Progenitor cell of endocrine pancreas (in vitro differentiated cells): ENCODE measurements at regions not wholly inside any gene's neighbourhood (a gene's known extent, or its start where the extent isn't known, plus 50 kb on each side); places are given as distances from the start of the nearest gene placed in this dataset.

ENCODE experiments used
- DNase-seq: peaks from one replicate; pipeline ENCODE4 v3.0.0; 2021; ENCODE audit warnings: low spot score; ENCODE audit not compliant: unreplicated experiment
- H3K27ac Mint-ChIP-seq: 2 replicates; pipeline ENCODE4 v1.8.0; 2021; ENCODE audit warnings: mild to moderate bottlenecking, moderate library complexity, mixed read lengths
- H3K27me3 Mint-ChIP-seq: 2 replicates; pipeline ENCODE4 v1.8.0; 2021; ENCODE audit warnings: mixed read lengths
- H3K36me3 Mint-ChIP-seq: 2 replicates; pipeline ENCODE4 v1.8.0; 2022; ENCODE audit warnings: mixed read lengths; ENCODE audit not compliant: insufficient read depth
- H3K4me1 Mint-ChIP-seq: 2 replicates; pipeline ENCODE4 v1.8.0; 2021; ENCODE audit warnings: low read depth, mixed read lengths
- H3K4me3 Mint-ChIP-seq: 2 replicates; pipeline ENCODE4 v1.8.0; 2021; ENCODE audit warnings: low read depth, mild to moderate bottlenecking, moderate library complexity, mixed read lengths
- H3K9me3 Mint-ChIP-seq: 2 replicates; pipeline ENCODE4 v1.8.0; 2021; ENCODE audit warnings: low read depth, mixed read lengths
- CTCF ChIP-seq: fragments of 200-600 bp; sonication (generic); IDR thresholded peaks from one replicate; pipeline ENCODE4 v1.5.0; 2021; ENCODE audit warnings: antibody characterized with exemption, mild to moderate bottlenecking; ENCODE audit not compliant: unreplicated experiment

GRCh38 chr4:187204389-187204918 lies 480.8 kb upstream of the FAT1 start:
- H3K36me3 Mint-ChIP-seq = peaks cover 1% of the 10 kb centered on the region
- no peak for DNase-seq
- H3K9me3 Mint-ChIP-seq = peaks cover 6% of the 10 kb centered on the region
- TF ChIP-seq CTCF = no peak
- no peaks in the 10 kb centered on the region for H3K4me1 Mint-ChIP-seq
- H3K4me3 Mint-ChIP-seq = no peak overlapping the region
- no peaks in the 10 kb centered on the region for H3K27me3 Mint-ChIP-seq
- no peak overlapping the region for H3K27ac Mint-ChIP-seq

DNA sequence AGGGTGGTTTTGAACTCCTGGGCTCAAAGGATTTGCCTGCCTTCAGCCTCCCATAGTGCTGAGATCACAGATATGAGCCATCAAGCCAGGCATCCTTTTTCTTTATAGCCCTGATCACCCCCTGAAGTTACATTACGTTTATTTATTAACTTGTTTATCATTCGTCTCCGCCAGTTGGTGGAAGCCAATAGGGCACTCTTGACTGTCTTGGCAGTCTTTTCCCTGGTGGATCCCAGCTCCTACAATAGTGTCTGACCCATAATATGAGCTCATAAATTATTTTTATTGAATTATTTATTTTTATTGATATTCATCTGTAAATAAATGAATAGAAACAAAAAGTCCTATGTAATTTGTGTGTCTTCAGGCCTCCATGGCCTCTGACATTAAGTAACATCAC lies 484.3 kb upstream of the FAT1 start:
- Mint-ChIP-seq H3K36me3 (no peaks in the 10 kb centered on the region), H3K4me3 (no peak overlapping the region), H3K9me3 (no peaks in the 10 kb centered on the region), H3K27ac (no peak overlapping the region), H3K27me3 (no peaks in the 10 kb centered on the region), H3K4me1 (no peaks in the 10 kb centered on the region)
- no peak for TF ChIP-seq CTCF
- no peak for DNase-seq

- DNase-seq = no peak
- Mint-ChIP-seq H3K4me1 (no peaks in the 10 kb centered on the region), H3K27ac (no peak overlapping the region), H3K36me3 (no peaks in the 10 kb centered on the region), H3K9me3 (no peaks in the 10 kb centered on the region), H3K27me3 (no peaks in the 10 kb centered on the region), H3K4me3 (no peak overlapping the region)
- no peak for TF ChIP-seq CTCF
Observed at GRCh38 chr4:187208651-187209050, 485.0 kb upstream of the FAT1 start.

DNA sequence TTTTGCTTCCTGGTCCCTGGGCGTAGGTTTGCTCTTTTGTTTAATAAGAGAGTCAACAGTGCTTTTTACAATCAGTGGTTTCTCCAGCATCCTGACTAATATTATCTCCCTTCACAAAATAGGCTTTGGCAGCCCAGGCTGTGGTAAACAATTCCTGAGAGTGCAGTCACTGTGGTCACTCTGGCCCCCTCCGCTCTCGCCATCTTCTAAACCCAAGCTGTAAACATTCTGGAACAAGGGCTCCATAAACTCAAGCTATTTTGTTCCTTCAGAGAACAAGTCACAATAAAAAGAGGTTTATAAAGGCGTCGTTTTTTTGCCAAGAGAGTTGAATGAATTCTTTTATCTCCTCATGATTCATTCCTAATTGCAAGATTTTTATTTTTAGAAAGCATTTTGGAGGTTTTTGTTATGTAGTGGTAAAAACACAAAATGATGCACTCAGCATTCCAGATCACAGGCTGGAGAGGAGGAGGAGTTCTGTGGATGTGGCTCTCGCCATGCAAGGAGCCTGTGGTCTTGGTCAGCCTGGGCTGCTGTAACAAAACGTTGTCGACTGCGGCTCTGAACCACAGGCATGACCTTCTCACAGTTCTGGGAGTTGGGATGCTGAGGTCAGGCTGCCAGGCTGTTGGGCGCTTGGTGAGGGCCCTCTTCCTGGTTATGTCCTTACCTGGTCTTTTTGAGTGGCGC lies 486.4 kb upstream of the FAT1 start:
- no peak for DNase-seq
- H3K4me1 Mint-ChIP-seq = peaks cover 2% of the 10 kb centered on the region
- H3K27me3 Mint-ChIP-seq = no peaks in the 10 kb centered on the region
- no peak for TF ChIP-seq CTCF
- H3K36me3 Mint-ChIP-seq = no peaks in the 10 kb centered on the region
- no peak overlapping the region for H3K27ac Mint-ChIP-seq
- no peak overlapping the region for H3K4me3 Mint-ChIP-seq
- H3K9me3 Mint-ChIP-seq = no peaks in the 10 kb centered on the region

- no peak for TF ChIP-seq CTCF
Observed at GRCh38 chr4:187212446-187213080, 488.9 kb upstream of the FAT1 start.

More at GRCh38 chr4:187212446-187213080, 488.9 kb upstream of the FAT1 start:
- H3K27ac Mint-ChIP-seq = no peak overlapping the region
- H3K36me3 Mint-ChIP-seq = no peaks in the 10 kb centered on the region
- no peaks in the 10 kb centered on the region for H3K9me3 Mint-ChIP-seq
- peaks cover 2% of the 10 kb centered on the region for H3K4me1 Mint-ChIP-seq
- H3K4me3 Mint-ChIP-seq = no peak overlapping the region
- H3K27me3 Mint-ChIP-seq = no peaks in the 10 kb centered on the region
- no peak for DNase-seq
